Fibroblast of skin of back (primary cell): ENCODE measurements at regions not wholly inside any gene's neighbourhood (a gene's known extent, or its start where the extent isn't known, plus 50 kb on each side); places are given as distances from the start of the nearest gene placed in this dataset.
"Not testable (repeated sequence)": the region's sequence is repeated elsewhere in the genome, so short reads cannot be mapped to it uniquely, and the experiment has no call there.

ENCODE experiments used
- DNase-seq: peaks from one replicate; pipeline ENCODE4 v3.0.0-alpha.2; 2013

DNA sequence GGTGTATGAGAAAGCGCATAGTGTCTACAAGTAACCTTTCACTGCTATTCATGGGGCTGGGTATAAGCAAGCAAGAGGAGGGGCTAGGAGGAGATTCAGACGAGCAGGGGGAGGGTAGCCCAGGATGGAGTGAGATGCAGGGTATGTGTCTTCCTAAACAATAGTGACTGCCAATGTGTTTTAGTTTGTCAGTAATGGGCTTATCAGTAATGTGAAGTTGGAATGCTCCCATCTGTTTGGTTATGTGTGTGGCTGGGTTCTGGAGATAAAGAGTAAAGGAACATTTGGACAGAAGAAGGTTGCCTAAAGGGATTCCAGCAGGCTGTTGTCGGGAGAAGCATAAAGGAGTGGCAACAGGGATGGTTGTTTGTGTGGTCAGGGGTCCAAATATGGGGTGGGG lies 62.7 kb upstream of the EZR start:
- not testable (repeated sequence) for DNase-seq

DNA sequence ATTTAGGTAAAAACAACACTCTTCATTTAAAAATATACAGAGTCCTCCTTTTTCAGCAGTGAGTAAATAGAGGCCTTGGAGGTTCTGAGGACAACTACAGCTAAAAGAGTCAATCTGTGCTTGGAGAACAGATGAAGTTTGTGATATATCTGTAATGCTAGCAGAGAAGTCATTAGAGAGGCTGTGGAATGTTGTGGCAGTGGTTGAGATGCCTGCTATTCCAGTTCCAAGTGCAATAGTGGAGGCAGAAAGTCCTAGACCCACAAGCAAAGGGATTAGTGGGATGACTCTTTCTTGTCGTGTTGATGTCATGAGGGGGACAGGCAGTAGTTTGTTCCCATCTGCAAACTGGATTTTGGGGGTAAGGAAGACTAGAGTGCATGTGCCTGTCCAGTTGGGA lies 62.1 kb upstream of the EZR start:
- DNase-seq = not testable (repeated sequence)

DNA sequence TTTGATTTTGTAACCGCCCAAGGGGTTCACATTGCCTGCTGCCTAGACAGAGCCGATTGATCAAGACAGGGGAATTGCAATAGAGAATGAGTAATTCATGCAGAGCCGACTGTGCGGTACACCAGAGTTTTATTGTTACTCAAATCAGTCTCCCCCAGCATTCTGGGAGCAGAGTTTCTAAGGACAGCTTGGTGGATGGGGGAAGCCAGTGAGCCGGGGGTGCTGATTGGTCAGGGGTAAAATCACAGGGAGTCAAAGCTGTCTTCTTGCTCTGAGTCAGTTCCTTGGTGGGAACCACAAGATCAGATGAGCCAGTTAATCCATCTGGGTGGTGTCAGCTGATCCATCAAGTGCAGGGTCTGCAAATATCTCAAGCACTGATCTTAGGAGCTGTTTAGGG lies 60.0 kb upstream of the EZR start:
- DNase-seq = peak; percentile 26

DNA sequence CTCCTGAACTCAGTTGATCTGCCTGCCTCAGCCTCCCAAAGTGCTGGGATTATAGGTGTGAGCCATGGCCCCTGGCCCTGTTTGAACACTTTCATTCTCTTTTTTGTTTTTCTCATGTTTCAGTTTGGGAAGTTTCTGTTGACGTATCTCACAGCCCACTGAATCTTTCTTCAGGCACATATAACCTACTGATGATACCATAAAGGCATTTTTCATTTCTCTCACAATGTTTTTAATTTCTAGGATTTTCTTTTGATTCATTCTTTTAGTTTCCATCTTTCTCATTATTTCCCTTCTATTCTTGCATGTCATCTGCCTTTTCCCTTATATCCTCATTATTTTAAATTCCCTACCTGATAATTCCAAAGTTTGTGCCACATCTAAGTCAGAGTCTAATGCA lies 58.5 kb upstream of the EZR start:
- DNase-seq = no peak

DNA sequence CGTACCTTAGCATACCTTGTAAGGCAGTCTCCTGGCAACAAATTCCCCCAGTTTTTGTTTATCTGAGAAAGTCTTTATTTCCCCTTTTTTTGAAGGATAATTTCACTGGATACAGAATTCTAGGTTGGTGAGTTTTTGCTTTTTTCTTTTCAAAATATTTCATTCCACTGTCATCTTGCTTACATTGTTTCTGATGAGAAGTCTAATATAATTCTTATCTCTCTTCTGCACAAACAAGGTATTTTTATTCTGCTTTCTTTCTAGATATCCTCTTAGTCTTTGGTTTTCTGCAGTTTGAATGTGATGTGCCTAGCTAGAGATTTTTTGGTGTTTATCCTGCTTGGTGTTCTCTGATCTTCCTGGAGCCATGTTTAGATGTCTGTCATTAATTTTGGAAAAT lies 57.7 kb upstream of the EZR start:
- no peak for DNase-seq

DNA sequence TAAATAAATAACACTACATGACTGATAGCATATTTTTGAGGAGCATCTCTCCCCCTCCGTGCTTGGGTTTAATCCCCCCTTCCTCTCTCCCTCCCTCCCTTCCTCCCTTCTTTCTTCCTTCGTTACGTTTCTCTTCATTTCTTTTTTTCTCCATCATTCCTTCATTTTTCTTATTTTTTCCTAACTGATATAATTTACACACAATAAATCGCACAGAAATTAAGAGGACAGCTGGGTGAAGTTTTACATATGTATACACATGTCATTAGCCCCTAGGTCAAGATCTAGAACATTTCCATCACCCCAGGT lies 51.4 kb upstream of the EZR start:
- no peak for DNase-seq

DNA sequence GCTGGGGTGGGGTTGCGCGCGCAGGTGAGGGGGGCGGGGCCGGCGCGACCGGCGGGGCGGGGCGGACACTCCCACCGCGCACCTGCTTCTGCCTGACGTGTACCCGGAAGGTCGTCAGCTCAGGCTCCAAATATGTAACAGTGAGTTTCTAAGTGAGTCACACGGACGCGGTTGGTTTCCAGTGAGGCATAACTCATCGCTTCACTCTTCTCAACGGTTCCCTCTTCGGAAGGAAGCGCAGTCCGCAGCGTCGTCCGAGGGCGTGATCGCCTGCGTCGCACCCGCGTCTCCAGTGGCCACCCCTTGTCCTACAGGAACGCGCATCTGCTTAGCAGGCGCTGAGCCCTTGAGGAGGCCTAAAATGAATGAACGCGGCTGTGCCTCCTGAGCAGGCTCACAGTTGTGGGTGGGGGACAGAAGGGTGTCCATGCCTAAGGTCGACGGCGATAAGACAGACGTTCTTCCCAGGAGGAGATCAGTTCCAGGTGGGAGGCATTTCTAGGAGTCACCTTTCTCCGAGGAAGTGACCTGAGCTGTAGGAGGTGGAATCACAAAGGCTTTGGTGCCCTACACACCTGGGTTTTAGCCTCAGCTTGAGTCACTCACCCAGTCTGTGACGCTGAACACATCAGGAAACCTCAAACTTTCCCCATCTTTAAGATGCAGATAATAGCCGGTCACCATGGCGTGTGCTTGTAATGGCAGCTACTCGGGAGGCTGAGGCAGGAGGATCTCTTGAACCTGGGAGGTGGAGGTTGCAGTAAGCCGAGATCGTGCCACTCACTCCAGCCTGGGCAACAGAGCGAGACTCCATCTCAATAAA lies 50.9 kb upstream of the EZR start:
- peak; percentile 95 for DNase-seq

DNA sequence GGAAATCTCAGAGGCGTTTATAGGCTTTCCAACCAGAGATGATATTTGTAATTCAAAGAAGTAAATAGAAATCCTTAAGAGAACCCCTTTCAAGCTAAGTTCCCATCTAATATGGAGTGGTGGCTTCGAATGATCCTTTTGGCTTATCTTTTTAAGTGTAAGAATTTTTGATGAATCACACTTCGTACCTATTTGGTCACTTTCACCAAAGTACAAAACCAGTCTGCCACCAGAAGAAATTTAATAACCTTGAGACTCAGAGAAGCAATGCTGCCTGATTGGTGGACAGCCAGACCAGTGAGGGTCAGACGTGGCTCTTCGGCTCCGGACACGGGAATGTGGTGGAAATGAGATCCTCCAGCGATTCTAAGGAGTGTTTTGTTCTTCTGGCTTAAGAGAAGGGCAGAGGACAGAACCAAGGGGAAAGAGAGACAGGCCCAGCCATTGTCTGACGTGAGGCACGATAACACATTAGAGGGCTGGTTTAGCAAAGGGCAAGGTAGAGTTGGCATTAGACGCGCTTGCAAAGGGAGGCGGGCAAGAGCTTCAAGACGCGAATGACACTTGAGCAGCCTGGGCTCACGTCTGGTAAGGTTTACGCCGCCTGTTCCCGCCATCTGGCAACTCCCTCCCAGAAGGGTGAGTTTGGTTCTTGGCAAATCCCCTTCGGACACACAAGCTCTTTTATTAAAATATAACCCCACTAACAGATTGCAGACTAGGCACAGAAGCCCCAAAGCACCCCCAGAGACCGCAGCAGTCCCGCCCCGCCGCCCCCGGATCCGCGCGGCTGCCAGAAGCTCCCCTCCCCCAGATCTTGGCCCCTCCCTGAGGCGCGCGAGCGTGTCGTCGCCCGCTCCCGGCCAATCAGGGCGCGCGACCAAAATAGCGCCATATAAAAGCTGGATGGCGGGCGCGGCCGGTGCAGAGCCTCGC lies 50.0 kb upstream of the EZR start:
- DNase-seq = peak; percentile 9
